SU-DHL-6 (cell line): ENCODE measurements at regions not wholly inside any gene's neighbourhood (a gene's known extent, or its start where the extent isn't known, plus 50 kb on each side); places are given as distances from the start of the nearest gene placed in this dataset.

Experiments used
- H2AFZ ChIP-seq: fragments of 200-600 bp; sonication (generic); 2 replicates; pipeline ENCODE4 v1.6.1; 2014; ENCODE audit warnings: low read depth, mild to moderate bottlenecking, moderate library complexity, mixed read lengths, antibody characterized with exemption, low read length; ENCODE audit not compliant: severe bottlenecking
- H3F3A ChIP-seq: fragments of 200-600 bp; shearing (Covaris generic); 2 replicates; pipeline ENCODE4 v1.6.0; 2016; ENCODE audit warnings: antibody characterized with exemption, mild to moderate bottlenecking; ENCODE audit not compliant: insufficient read depth
- H3K27ac ChIP-seq: fragments of 200-600 bp; sonication (generic); 2 replicates; pipeline ENCODE4 v1.5.1; 2016; ENCODE audit warnings: low read depth, mild to moderate bottlenecking, low read length, moderate library complexity, mixed read lengths
- H3K27me3 ChIP-seq: fragments of 200-600 bp; sonication (generic), shearing (Covaris generic); 2 replicates; pipeline ENCODE4 v1.6.0; 2014; ENCODE audit warnings: mild to moderate bottlenecking, low read length
- H3K36me3 ChIP-seq: fragments of 200-600 bp; sonication (generic); 2 replicates; pipeline ENCODE4 v1.6.1; 2014; ENCODE audit warnings: mild to moderate bottlenecking, low read length, mixed read lengths
- H3K4me2 ChIP-seq: fragments of 300-600, 200-600 bp; shearing (Covaris generic), sonication (generic); 2 replicates; pipeline ENCODE4 v1.6.0; 2014; ENCODE audit warnings: low read length, low read depth, mild to moderate bottlenecking; ENCODE audit not compliant: poor library complexity, severe bottlenecking
- H3K4me3 ChIP-seq: fragments of 200-600 bp; sonication (generic); 2 replicates; pipeline ENCODE4 v1.5.1; 2014; ENCODE audit warnings: antibody characterized with exemption, low read length, mild to moderate bottlenecking, mixed read lengths; ENCODE audit not compliant: insufficient read depth, poor library complexity, severe bottlenecking
- H3K79me2 ChIP-seq: fragments of 200-600 bp; sonication (generic); 2 replicates; pipeline ENCODE4 v1.6.1; 2014; ENCODE audit warnings: mild to moderate bottlenecking, low read length, moderate library complexity; ENCODE audit not compliant: insufficient read depth
- H3K9ac ChIP-seq: fragments of 200-600 bp; sonication (generic); 2 replicates; pipeline ENCODE4 v1.7.0; 2014; ENCODE audit warnings: mild to moderate bottlenecking, low read length
- H3K9me2 ChIP-seq: fragments of 200-600 bp; sonication (generic); replicated peaks from 2 replicates; pipeline ENCODE4 v1.6.1; 2014; ENCODE audit warnings: low read length; ENCODE audit not compliant: insufficient read depth
- H3K9me3 ChIP-seq: fragments of 200-600 bp; sonication (generic); 2 replicates; pipeline ENCODE4 v1.6.1; 2014; ENCODE audit warnings: low read length, mixed read lengths; ENCODE audit not compliant: insufficient read depth
- H4K20me1 ChIP-seq: fragments of 200-600 bp; sonication (generic); 2 replicates; pipeline ENCODE4 v1.6.1; 2014; ENCODE audit warnings: low read depth, mild to moderate bottlenecking, antibody characterized with exemption, low read length, moderate library complexity, mixed read lengths
- EZH2phosphoT487 ChIP-seq: fragments of 200-600 bp; sonication (generic), shearing (Covaris generic); conservative IDR thresholded peaks from 2 replicates; pipeline ENCODE4 v1.6.1; 2018; ENCODE audit warnings: mild to moderate bottlenecking, antibody characterized with exemption, low read length, moderate library complexity, mixed read lengths
- TF ChIP-seq, protein P1 (sequence below): fragments of 200-600 bp; sonication (generic); IDR thresholded peaks from one replicate; pipeline ENCODE4 v1.5.1; 2017; ENCODE audit warnings: antibody characterized with exemption, mild to moderate bottlenecking, low read length, moderate library complexity; ENCODE audit not compliant: insufficient read depth, poor library complexity, severe bottlenecking

- H4K20me1 ChIP-seq: no peaks in the 10 kb centered on the region
- H3K4me2 ChIP-seq: no peak overlapping the region
- no peak overlapping the region for H3K9ac ChIP-seq
- H3K27ac ChIP-seq: no peak overlapping the region
- no peak overlapping the region for H3K4me3 ChIP-seq
- no peaks in the 10 kb centered on the region for H3K9me3 ChIP-seq
- H3K36me3 ChIP-seq: no peaks in the 10 kb centered on the region
- no peaks in the 10 kb centered on the region for H3K9me2 ChIP-seq
- no peaks in the 10 kb centered on the region for H3K27me3 ChIP-seq
- no peaks in the 10 kb centered on the region for H3F3A ChIP-seq
- TF ChIP-seq EZH2phosphoT487: no peak
- TF ChIP-seq, protein P1, sequence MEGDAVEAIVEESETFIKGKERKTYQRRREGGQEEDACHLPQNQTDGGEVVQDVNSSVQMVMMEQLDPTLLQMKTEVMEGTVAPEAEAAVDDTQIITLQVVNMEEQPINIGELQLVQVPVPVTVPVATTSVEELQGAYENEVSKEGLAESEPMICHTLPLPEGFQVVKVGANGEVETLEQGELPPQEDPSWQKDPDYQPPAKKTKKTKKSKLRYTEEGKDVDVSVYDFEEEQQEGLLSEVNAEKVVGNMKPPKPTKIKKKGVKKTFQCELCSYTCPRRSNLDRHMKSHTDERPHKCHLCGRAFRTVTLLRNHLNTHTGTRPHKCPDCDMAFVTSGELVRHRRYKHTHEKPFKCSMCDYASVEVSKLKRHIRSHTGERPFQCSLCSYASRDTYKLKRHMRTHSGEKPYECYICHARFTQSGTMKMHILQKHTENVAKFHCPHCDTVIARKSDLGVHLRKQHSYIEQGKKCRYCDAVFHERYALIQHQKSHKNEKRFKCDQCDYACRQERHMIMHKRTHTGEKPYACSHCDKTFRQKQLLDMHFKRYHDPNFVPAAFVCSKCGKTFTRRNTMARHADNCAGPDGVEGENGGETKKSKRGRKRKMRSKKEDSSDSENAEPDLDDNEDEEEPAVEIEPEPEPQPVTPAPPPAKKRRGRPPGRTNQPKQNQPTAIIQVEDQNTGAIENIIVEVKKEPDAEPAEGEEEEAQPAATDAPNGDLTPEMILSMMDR: no peak
- no peaks in the 10 kb centered on the region for H3K79me2 ChIP-seq
- no peak overlapping the region for H2AFZ ChIP-seq
These were observed 593.8 kb downstream of the SPRY1 start for GRCh38 chr4:123990310-123990870.

DNA sequence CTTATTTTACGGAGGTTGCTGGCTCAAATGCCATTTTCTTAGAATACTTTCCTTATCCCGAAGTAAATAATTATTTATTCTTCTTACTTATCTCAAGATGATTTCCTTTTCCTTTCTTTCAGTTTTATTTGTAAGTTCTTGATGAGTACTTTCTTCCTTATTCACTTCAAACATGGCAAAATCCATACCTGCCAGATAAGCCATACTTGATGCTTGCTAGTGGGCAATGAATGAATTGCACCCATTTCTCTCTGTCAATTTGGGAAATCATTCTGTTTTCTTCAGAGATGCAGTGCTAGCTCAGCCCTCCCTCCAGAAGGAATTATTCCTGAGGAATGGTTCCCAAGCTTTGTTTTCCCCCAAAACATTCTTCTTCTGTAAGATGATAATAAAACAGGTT is 598.3 kb downstream of the SPRY1 start:
- Histone ChIP-seq H3K9me2 (no peaks in the 10 kb centered on the region), H4K20me1 (no peaks in the 10 kb centered on the region), H2AFZ (no peak overlapping the region), H3K4me3 (no peak overlapping the region), H3K36me3 (no peaks in the 10 kb centered on the region), H3K4me2 (no peak overlapping the region), H3K9me3 (no peaks in the 10 kb centered on the region), H3K27me3 (no peaks in the 10 kb centered on the region), H3K79me2 (no peaks in the 10 kb centered on the region), H3F3A (no peaks in the 10 kb centered on the region), H3K27ac (no peak overlapping the region), H3K9ac (no peak overlapping the region)
- TF ChIP-seq EZH2phosphoT487: no peak
- TF ChIP-seq, protein P1: no peak

GRCh38 chr4:123995936-123996335 is 599.3 kb downstream of the SPRY1 start:
- no peak overlapping the region for H2AFZ ChIP-seq
- no peak overlapping the region for H3K9ac ChIP-seq
- H3K27ac ChIP-seq: no peak overlapping the region
- no peaks in the 10 kb centered on the region for H3K27me3 ChIP-seq
- no peak overlapping the region for H3K4me2 ChIP-seq
- TF ChIP-seq EZH2phosphoT487: no peak
- TF ChIP-seq, protein P1: no peak
- no peaks in the 10 kb centered on the region for H3K36me3 ChIP-seq
- no peaks in the 10 kb centered on the region for H3K9me3 ChIP-seq
- no peaks in the 10 kb centered on the region for H4K20me1 ChIP-seq
- no peaks in the 10 kb centered on the region for H3F3A ChIP-seq
- H3K4me3 ChIP-seq: no peak overlapping the region
- no peaks in the 10 kb centered on the region for H3K79me2 ChIP-seq
- no peaks in the 10 kb centered on the region for H3K9me2 ChIP-seq
